H1 (cell line): ENCODE measurements at regions not wholly inside any gene's neighbourhood (a gene's known extent, or its start where the extent isn't known, plus 50 kb on each side); places are given as distances from the start of the nearest gene placed in this dataset.

Source experiments
- RAD21 ChIP-seq, 2 experiments: IDR thresholded peaks in 1 of 2; conservative IDR thresholded peaks in 1 of 2; 2 replicates each; pipeline ENCODE4 v1.6.1; 2011; ENCODE audit warnings: low read depth in 2 of 2, low read length in 2 of 2, improper control_type of control experiment in 1 of 2, inconsistent platforms in 1 of 2, mild to moderate bottlenecking in 1 of 2, moderate library complexity in 1 of 2

- TF ChIP-seq RAD21 (IDR thresholded peaks at IDR 0.05 in 1 of 2, conservative IDR thresholded peaks at IDR 0.05 in 1 of 2; ENCODE audit: low read depth in 2 of 2, low read length in 2 of 2), result no peak
Measured at GRCh38 chr9:16158093-16158492, 605.2 kb downstream of the CCDC171 start (continued).
